ENCODE measurements at regions not wholly inside any gene's neighbourhood (a gene's known extent, or its start where the extent isn't known, plus 50 kb on each side); places are given as distances from the start of the nearest gene placed in this dataset.

DNA sequence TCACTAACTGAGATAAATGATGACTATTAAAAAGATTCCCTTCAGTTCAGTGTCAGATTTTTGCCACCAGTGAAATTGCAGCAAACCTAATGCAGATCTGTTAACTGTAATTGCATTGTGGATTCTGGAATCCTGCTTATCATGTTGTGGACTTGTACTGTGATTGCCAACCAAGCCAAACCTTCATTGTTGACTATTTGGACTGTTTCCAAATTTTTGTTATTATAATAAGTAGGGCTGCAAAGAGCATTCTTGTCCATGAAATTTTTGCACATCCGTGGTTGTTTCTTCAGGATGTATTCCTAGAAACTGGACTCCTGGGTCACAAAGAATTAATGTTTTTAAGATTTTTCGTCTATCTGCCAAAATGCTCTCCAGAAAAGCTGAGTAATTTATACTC, 281.6 kb upstream of the ZMIZ1 start:
- DNase-seq = no peak

DNA sequence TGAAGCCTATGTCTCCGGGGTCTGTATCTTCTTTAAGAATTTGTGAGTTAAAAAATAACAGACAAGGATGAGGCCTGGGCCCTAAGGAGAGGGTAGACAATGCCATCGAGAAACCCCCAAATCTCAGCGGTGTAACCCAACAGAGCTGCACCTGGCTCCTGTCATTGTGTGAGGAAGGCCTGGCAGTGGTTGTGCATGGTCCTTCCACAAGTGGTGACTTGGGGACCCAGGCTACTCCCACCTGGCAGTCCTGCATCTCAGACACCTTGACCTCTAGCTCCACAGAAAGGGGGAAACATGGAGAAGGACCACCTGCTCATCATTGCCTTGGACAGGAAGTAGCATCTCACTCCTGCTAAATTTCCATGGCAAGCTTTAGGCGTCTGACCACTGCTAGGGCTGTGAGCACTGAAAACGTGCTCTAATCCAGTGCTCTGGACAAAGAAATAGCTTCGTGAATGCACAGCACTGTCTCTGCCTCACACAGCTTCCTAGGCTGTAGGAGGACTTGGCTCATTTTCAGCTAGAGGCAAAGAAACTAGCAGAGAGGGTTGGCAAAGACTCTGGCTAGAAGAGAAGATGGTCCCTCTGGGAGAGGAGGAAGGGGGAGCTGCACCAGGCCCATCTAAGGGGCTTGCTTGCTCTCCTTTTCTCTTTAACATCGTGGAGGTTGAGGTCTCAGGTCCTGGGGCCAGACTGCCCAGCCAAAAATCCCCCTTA, 273.9 kb upstream of the ZMIZ1 start:
- DNase-seq = no peak

DNA sequence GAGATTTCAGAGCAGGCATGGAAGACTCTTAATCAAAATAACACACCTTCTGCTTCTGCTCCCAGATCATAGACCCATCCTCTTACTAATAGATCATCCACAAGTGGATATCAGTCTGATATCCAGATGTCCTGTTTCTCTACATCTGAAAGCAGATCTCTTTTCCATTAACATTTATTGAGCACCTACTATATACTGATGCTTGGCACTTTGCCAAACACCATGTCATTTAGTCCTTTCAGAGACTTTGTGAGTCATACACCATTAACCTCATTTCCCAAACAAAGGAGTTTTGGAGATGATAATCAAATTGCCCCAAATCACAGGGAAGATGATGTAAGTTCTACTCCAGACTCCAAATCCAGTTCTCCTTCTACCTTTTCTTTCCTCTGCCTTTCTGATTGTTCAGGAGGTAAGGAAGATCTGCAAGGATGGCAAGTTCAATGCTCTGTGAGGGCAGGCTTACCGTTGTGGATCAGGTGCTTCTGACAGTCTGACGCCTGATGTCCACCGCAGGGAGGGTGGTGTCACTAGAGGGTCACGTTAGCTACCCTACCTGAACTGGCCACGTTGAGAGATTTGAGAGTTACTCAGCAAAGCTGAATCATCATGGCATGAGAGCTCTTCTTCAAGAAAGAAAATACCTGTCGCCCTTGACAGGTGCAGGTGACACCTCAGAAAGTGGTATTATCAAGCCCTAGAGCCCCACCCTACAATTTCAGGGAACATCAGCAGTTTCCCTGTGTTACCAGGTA, 269.6 kb upstream of the ZMIZ1 start:
- no peak for DNase-seq

DNA sequence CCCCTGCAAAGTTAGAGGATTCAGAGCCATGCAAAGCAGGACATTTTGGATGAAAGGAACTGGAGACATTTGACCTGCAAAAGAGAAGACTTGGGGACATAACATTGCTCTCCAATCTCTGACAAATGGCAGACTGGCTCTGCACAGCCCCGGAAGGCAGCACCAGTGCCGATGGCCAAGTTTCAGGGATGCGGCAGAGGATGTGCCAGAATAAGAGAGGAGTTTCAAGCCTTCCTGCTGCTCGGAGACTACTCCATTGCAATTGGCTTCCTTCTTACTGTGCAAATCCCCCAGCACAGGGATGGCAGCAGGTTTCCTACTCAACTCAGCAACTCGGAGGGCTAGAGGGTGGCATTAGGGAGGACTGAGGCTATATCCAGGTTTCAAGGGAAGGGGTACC, 268.8 kb upstream of the ZMIZ1 start:
- no peak for DNase-seq

DNA sequence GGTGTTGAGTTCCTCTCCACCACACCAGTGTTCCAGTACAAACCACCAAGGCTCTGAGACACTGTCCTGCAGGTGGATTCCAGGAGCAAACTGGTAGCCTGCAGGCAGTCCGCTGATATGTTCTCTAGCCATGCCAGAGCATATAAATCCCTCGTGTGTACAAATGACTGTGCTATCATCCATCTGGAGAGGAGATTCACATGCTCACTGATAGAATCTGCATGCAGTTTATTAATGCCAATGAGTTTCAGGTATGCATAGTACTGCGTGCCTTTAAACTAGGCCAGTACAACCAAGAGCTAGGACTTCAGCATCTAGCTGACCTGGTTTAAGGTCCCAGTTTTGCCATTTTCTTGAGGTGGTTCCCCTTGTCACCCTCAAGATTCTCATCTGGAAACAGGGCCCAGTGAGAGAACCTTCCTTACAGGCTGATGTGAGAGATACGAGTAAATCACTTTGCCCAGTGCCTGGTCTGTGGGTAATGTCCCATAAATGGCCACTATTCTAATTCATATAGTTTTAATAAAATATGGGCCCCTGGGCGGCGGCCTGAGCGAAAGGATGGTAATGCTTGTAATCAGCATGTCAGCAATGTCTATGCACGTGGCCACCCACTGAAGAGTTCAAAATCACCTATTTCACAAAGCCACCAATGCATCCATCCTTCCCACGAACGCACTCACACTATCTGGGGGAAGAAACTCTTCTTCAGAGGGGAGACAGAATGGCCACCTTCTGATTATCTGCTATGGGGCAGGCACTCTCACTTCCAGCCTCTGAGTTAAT, 268.0 kb upstream of the ZMIZ1 start:
- DNase-seq = no peak

DNA sequence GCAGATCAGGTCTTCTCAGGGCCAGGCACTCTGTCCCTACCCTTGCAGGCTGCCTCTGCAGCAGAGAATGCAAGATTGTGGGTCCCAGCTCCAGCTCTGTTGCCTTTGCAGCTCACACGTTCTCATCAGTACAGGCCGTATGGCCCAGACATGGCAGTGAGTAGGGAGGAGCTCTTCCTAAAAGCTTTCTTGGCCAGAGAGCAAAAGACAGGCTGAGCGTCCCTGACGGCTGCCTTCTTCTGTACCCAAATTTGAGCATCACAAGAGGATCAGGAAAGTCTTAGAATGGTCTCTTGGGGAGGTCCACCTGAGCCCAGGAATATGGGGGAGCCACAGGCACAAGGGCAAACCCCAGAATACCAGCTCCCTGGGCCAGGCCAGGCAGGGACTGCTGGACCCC, 266.3 kb upstream of the ZMIZ1 start:
- DNase-seq = no peak

DNA sequence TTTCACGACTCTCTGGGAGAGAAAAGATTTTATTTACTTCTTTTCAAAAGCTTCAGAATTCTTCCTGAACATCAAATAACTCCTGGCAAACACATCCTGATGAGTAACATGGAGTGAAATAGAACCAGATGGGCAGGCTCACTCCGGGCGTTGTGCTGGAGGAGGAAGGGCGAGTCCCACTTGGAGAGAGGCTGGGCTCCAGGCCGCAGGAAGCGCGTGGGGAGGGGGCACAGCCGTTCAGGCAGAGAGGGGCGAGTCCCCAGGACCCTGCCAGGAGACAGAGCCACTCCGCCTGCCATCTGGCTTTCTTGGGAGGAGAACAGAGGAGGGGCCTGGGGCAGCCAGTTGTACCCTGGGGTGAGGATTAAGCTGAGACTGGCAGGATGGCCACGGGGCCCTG, 265.9 kb upstream of the ZMIZ1 start:
- no peak for DNase-seq

DNA sequence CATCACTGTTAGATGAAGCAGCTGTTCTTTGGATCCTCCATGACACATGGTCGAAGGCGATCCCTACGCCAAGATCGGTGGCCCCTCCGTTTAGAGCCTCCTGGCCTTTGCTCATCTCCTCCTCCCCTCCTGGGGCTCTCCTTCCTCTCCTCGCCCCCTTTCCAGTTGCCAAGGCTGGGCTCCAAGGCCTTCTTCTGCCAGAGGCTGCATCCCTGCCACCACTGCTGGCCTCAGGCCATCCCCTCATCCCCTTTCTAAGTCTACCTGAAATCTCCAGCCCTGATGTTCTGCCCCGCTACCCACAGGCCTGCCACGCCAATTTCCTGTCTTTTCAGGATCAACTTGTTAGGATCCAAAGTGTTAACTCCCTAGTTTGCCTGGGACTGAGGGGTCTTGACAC, 265.1 kb upstream of the ZMIZ1 start:
- DNase-seq = no peak

DNA sequence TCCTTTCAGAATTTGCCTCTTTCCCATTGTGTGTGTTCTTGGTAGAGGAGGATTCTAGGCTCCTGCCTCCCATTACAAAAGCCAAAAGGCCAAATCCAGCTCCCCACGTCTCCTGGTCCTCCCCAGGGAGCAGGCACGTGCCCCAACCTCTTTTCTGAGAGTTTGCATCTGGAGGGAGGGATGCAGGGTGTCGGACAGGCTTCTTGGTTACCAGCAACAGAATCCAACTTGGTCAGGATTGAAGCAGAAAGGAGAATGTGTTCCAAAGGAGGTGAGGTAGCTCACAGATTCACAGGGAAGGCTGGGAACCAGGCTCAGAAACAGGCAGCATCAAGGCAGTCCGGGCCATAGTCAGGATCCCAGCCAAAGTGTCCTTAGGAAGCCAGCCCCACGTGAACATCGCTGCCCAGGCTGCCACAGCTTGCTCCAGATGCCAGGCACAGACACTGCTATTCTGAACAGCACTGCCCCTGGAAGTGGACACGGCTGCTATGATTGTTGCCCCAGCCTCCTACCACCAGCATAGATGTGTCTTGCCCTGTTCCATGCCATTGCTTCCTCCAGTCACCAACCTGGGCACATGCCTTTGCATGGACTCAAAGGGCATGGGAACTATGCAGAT, 264.2 kb upstream of the ZMIZ1 start:
- no peak for DNase-seq

DNA sequence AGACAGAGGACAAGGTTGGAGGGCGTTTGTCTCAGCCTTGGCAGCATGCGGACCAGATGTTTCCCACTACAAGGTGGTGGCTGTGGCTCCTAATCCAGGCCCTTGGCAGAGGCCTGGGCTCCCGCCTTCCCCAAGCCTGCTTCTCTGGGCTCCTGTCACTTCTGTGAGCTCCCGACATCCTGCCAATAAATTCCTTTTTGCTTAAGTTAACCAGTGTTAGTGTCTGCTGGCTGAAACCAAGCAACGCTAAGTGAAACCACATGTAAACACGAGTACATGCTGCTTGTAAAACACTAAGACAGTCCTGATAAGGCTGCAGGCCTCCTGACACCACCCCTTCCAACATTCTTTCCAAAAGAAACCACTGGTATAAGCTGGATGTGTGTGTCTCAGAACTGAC, 263.6 kb upstream of the ZMIZ1 start:
- DNase-seq = no peak

DNA sequence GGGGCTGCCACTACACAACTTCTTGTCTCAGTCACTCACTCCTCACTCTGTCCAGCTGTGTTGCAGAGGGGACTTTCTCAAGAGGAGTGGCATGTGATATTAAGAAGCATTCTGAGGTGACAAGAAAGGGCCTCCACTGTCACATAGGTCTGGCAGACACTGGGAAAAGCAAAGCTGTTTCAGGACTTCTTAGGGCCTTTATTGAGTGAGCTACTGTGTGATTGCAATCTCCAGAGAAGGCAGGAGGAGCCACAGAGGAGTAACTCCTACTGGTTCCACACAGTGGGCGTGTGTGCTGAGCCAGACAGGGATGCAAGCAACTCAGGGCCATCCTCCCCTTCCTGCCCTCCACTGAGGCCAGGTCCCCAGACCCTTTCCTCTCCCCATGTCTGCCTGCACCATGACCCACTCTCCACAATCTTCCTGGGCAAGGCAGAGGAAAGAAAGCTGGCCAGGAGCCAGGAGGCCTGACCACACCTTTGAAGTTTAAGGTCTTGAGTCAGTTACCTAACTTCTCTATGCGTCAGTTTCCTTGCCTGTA, 262.0 kb upstream of the ZMIZ1 start:
- DNase-seq = no peak

DNA sequence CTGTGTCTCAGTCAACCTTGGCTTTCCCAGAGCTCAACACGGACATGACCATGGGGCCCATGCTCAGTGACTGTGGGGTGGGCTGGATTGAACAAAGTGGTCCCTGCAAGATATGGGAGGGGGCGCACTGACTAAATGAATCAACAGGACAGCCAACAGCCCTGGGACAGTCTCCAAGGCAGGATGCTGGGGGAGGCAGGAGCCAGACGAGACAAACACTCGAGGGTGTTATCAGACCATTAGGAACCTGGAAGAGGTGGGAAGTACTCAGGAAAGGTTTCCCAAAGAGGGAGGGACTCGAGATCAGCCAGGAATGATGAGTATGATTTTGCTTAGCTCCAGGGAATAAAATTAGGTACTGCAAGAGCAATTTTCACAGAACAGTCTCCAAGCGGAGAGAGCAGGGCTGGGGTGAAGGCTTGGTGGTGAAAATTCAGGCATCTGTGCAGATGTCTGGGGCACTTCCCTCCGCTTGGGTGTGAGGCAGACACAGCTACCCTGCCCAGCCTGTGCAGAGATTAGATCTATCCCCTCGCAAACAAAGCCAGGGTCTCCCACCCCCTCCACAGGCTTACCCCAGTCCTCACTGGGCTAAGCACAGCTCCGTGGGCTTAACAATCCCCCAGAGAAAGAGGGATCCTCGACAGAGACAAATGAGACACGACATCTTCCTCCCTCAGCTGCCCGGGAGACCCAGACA, 261.1 kb upstream of the ZMIZ1 start:
- no peak for DNase-seq

DNA sequence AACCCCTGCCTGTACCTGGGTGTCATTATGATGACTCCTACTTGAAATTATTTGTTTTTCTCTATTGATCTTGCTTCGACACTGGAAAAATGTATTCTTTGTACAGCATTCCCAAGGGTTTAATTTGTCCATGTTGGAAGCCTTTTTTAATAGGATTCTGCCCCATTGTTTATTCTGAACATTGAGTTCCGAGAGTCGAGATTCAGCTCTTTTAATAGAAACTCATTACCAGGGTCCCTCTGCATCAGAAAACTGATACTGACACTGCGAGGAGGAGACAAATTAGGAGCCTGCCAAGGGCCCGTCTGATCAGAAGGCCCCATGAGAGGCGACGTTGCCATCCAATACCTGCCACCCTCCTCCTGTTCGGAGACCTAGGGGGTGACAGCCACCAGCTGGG, 260.5 kb upstream of the ZMIZ1 start:
- no peak for DNase-seq

DNA sequence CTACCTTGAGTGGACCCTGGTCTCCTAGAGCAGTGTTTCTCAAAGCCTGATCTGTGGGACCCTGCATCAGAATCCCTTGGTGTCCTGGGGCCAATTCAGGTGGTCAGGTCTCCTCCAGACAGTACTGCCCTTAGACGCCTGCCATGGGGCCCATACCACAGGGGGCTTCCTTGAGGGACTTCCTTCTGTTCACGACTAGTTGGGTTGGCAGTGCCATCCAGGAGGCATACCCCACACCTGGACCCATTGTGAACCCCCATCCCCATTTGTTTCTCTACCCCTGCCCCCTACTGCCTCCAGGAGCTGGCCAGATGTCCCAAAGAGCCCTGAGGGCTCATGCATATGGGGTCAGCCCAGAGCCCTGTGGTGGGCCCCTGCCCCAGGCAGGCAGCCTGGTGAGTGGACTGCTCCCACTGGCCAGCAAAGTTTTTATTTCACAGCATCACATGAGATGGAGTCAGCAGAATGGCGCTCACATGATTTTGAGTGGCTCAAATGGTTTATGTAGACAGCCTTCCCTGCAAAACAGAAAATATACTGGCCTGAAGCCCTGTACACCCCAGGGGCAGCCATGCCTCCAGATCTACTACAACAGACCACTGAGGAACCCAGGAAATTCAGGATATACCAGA, 259.9 kb upstream of the ZMIZ1 start:
- no peak for DNase-seq

DNA sequence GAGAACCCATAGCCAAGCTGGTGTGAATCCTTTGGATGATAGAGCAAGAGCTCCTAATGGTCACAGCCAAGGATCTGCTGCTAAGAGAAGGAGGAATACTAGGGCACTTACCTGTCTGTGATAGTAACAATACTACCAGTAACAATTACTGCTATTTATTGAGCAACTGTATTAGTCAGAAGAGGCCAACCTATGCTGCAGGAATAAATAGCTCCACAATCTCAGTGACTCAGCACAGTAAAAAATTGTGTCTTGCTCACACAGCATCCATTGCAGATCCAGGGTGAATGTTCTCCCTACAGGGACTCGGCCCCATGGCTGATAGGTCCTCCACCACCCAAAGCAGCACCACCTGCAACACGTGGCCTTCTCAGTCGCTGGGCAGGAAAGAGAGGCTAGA, 257.6 kb upstream of the ZMIZ1 start:
- no peak for DNase-seq

DNA sequence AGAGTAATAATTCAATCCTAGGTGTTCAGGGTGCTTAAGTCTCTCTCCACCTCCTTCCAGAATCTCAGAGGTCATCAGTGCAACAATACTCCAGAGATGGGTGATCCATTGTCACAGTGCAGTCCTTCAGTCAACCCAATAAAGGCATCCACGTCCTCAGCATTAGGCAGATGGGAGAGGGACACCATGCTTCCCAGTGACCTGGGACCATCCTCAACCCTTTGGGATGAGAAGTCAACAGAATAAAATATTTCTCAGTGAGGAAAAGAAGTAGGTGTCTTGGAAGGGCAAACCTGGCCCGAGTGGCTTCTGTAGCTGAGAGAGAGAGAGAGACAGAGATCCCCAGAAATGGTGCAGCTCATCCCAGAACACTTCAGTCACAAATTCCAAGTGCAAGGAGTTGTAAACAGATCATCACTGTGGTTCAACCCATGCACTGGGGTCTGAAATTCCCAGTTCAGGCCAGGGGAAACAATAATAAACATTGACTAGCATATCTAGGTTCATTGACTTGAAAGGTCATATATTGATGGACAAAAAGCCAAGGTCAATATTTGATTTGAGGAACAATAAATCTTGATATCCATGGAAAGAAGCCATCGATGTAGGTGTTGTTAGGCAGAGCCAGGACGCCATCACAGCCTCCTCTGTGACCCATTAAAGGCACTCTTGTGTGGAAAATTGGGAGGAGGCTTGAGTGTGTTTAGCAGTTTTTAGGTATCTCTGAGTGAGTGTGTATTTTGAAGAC, 256.0 kb upstream of the ZMIZ1 start:
- no peak for DNase-seq

DNA sequence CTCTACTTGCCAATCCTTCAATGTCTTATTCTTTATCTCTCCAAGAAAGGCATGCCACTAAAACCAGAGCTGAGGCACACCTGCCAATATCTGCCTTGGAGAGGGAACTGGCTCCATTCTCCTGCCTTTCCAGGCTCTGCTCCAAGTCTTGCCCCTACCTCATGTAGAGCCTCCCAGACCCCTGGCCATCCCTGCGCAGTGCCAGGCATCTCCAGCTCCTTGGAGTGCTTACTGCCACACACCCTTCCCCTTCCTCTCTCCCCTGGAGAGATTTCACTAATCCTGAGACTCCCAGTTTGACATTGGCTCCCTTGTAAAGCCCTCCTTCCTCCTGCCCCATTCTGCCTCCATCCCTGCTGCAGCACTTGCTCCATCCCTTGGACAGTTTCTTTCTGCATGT, 255.2 kb upstream of the ZMIZ1 start:
- no peak for DNase-seq

DNA sequence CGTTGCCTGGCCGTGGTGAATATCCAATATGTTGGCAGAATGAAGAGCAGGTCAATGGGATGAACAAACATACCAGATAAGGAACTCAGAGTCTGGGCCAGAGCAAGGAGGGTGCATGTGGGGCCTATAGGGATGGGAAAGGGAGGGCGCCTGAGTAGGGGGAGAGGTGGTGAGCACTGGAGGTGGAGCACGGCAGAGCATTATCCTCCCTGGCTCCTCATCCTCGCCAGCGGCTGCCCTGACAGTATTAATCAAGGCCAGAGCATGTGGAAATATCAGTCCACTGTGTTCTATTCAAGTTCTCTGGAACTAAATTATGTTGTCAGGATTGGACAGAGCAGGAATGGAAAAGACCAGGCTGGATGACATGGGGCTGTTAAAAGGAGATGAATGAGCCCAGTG, 254.8 kb upstream of the ZMIZ1 start:
- no peak for DNase-seq

DNA sequence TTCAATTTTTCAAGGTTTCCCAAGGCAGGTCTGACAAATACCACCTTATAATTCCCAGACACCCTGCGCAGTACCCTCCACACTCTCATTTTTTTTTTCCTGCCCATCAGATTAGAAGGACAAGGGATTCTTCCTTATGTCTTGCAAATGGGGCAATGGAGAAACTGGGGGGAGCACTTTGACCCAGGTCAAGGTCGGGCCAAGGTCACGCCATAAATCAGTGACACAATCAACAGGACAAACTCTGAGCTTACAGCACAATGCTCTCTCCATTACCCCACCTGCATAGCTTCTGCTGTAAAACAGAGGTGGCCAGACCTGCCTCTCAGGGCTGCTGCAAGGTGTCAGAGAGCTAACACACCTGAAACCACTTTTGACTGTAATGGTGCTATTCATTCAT, 254.4 kb upstream of the ZMIZ1 start:
- no peak for DNase-seq

DNA sequence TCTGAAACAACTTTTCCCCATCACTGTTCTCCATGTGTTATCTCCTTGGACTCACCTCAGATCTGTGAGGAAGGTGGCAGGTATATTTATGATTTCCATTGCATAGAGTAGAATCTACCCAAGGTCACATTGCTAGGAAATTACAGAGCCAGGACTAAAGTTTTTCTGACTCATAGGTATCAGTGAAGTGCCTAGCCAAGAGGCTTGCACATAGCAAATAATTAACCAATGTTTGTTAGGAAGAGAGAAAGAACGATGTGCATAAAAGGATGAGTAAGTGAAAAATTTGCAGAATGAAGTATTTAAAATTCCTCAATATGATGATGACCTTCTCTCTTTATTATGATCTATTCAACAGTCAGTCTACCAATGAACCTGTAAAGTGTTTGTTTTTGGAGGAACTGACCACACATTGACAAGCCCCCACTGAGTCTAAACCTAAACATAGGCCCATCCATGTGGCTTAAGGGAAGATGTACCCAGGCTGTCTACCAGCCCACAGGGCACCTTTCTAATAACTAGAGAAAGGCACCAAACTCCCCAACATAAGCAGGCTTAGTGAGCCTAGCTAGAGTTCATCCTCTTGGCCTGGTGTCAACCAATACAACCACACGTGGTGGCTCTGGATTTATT, 252.9 kb upstream of the ZMIZ1 start:
- no peak for DNase-seq

DNA sequence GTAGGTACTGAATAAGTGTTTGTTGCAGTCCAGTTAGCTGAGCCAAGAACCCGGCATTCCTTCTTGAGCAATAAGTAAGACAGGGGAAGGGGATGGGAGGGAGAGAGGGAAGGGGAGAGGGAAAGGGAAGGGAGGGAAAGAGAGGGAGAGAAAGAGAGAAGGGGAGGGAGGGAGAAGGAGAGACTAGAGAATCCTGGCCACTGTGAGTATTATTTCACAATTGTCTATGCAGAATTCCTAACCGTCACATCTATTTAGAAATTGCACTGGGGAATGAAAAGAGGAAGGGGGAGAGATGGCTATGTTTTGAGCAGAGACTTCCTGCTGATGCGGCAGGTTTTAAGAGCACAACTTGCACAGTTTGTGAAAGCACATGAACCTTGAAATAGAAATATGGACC, 251.4 kb upstream of the ZMIZ1 start:
- DNase-seq = no peak

Data from stimulated activated CD4-positive, alpha-beta T cell treated with anti-CD3 and anti-CD28 coated beads, Interleukin-1b, Interleukin-23, amount 100 ng/mL, for 48 hours (primary cell).